SU-DHL-6 (cell line): ENCODE measurements at regions not wholly inside any gene's neighbourhood (a gene's known extent, or its start where the extent isn't known, plus 50 kb on each side); places are given as distances from the start of the nearest gene placed in this dataset.

ENCODE experiments used
- CTCF ChIP-seq: fragments of 200-600 bp; sonication (generic); IDR thresholded peaks from one replicate; pipeline ENCODE4 v1.5.1; 2017; ENCODE audit warnings: antibody characterized with exemption, mild to moderate bottlenecking, low read length, moderate library complexity; ENCODE audit not compliant: insufficient read depth, poor library complexity, severe bottlenecking
- EZH2phosphoT487 ChIP-seq: fragments of 200-600 bp; sonication (generic), shearing (Covaris generic); conservative IDR thresholded peaks from 2 replicates; pipeline ENCODE4 v1.6.1; 2018; ENCODE audit warnings: mild to moderate bottlenecking, antibody characterized with exemption, low read length, moderate library complexity, mixed read lengths

GRCh38 chr6:112613410-112613809 is 266.3 kb downstream of the RFPL4B start:
- no peak for TF ChIP-seq CTCF
- no peak for TF ChIP-seq EZH2phosphoT487
